HUES48 (cell line): ENCODE measurements at regions not wholly inside any gene's neighbourhood (a gene's known extent, or its start where the extent isn't known, plus 50 kb on each side); places are given as distances from the start of the nearest gene placed in this dataset.

Source experiments
- H3K27ac ChIP-seq: one replicate; pipeline ENCODE4 v1.7.0; 2013; ENCODE audit warnings: low read depth, low read length, inconsistent platforms
- H3K27me3 ChIP-seq: 2 replicates; pipeline ENCODE4 v1.6.1; 2013; ENCODE audit warnings: mild to moderate bottlenecking, low read length; ENCODE audit not compliant: control insufficient read depth, insufficient read depth
- H3K36me3 ChIP-seq: 2 replicates; pipeline ENCODE4 v1.6.1; 2013; ENCODE audit warnings: low read length; ENCODE audit not compliant: control insufficient read depth, insufficient read depth
- H3K4me1 ChIP-seq: 2 replicates; pipeline ENCODE4 v1.6.1; 2013; ENCODE audit warnings: mild to moderate bottlenecking, low read length; ENCODE audit not compliant: control insufficient read depth, insufficient read depth
- H3K4me3 ChIP-seq: 2 replicates; pipeline ENCODE4 v1.5.1; 2013; ENCODE audit warnings: mild to moderate bottlenecking, low read depth, low read length
- H3K9ac ChIP-seq: 2 replicates; pipeline ENCODE4 v1.6.1; 2013; ENCODE audit warnings: mild to moderate bottlenecking, low read depth, low read length, moderate library complexity
- H3K9me3 ChIP-seq: 2 replicates; pipeline ENCODE4 v1.6.1; 2013; ENCODE audit warnings: low read length; ENCODE audit not compliant: control insufficient read depth, insufficient read depth

GRCh38 chr5:167440846-167441245 is 850.6 kb upstream of the WWC1 start:
- Histone ChIP-seq H3K4me3 (no peak overlapping the region), H3K36me3 (no peaks in the 10 kb centered on the region), H3K9me3 (0 out of 2 replicates have a peak, but pooled peaks cover 5% of the 10 kb centered on the region), H3K4me1 (no peaks in the 10 kb centered on the region), H3K9ac (no peak overlapping the region), H3K27me3 (no peaks in the 10 kb centered on the region), H3K27ac (no peak overlapping the region)

- Histone ChIP-seq H3K4me3 (no peak overlapping the region), H3K27me3 (no peaks in the 10 kb centered on the region), H3K4me1 (no peaks in the 10 kb centered on the region), H3K36me3 (no peaks in the 10 kb centered on the region), H3K27ac (no peak overlapping the region), H3K9me3 (no peaks in the 10 kb centered on the region), H3K9ac (no peak overlapping the region)
Measured at GRCh38 chr5:167442922-167443321, 848.5 kb upstream of the WWC1 start.

GRCh38 chr5:167447466-167448375 is 843.7 kb upstream of the WWC1 start:
- Histone ChIP-seq H3K36me3 (no peaks in the 10 kb centered on the region), H3K4me3 (no peak overlapping the region), H3K27ac (no peak overlapping the region), H3K9ac (no peak overlapping the region), H3K9me3 (no peaks in the 10 kb centered on the region), H3K4me1 (no peaks in the 10 kb centered on the region), H3K27me3 (no peaks in the 10 kb centered on the region)

- Histone ChIP-seq H3K9me3 (no peaks in the 10 kb centered on the region), H3K36me3 (no peaks in the 10 kb centered on the region), H3K27me3 (no peaks in the 10 kb centered on the region), H3K9ac (no peak overlapping the region), H3K4me1 (peaks cover 1% of the 10 kb centered on the region), H3K4me3 (no peak overlapping the region), H3K27ac (no peak overlapping the region)
Measured at GRCh38 chr5:167448376-167448775, 843.1 kb upstream of the WWC1 start.

GRCh38 chr5:167451076-167451475 is 840.4 kb upstream of the WWC1 start:
- H3K27me3 ChIP-seq = no peaks in the 10 kb centered on the region
- H3K36me3 ChIP-seq = no peaks in the 10 kb centered on the region
- no peaks in the 10 kb centered on the region for H3K9me3 ChIP-seq
- peaks cover 4% of the 10 kb centered on the region for H3K4me1 ChIP-seq
- no peak overlapping the region for H3K9ac ChIP-seq
- no peak overlapping the region for H3K4me3 ChIP-seq
- H3K27ac ChIP-seq = no peak overlapping the region

- Histone ChIP-seq H3K36me3 (no peaks in the 10 kb centered on the region), H3K4me3 (no peak overlapping the region), H3K9ac (no peak overlapping the region), H3K27ac (no peak overlapping the region), H3K4me1 (peaks cover 4% of the 10 kb centered on the region), H3K9me3 (no peaks in the 10 kb centered on the region), H3K27me3 (no peaks in the 10 kb centered on the region)
Measured at GRCh38 chr5:167452136-167452535, 839.3 kb upstream of the WWC1 start.

GRCh38 chr5:167453246-167454030 is 838.0 kb upstream of the WWC1 start:
- no peak overlapping the region for H3K27ac ChIP-seq
- H3K9me3 ChIP-seq = no peaks in the 10 kb centered on the region
- peaks cover 4% of the 10 kb centered on the region for H3K4me1 ChIP-seq
- H3K36me3 ChIP-seq = no peaks in the 10 kb centered on the region
- no peak overlapping the region for H3K9ac ChIP-seq
- no peaks in the 10 kb centered on the region for H3K27me3 ChIP-seq
- H3K4me3 ChIP-seq = no peak overlapping the region

- H3K9ac ChIP-seq = no peak overlapping the region
- H3K27me3 ChIP-seq = no peaks in the 10 kb centered on the region
- H3K36me3 ChIP-seq = no peaks in the 10 kb centered on the region
- H3K9me3 ChIP-seq = no peaks in the 10 kb centered on the region
- peaks cover 2% of the 10 kb centered on the region for H3K4me1 ChIP-seq
- H3K4me3 ChIP-seq = no peak overlapping the region
- H3K27ac ChIP-seq = no peak overlapping the region
Measured at GRCh38 chr5:167458412-167458811, 833.0 kb upstream of the WWC1 start.

GRCh38 chr5:167460449-167461020 is 830.9 kb upstream of the WWC1 start:
- Histone ChIP-seq H3K4me3 (no peak overlapping the region), H3K27ac (no peak overlapping the region), H3K4me1 (no peaks in the 10 kb centered on the region), H3K27me3 (no peaks in the 10 kb centered on the region), H3K36me3 (no peaks in the 10 kb centered on the region), H3K9me3 (no peaks in the 10 kb centered on the region), H3K9ac (no peak overlapping the region)

GRCh38 chr5:167463939-167464338 is 827.5 kb upstream of the WWC1 start:
- Histone ChIP-seq H3K27ac (no peak overlapping the region), H3K4me3 (no peak overlapping the region), H3K9ac (no peak overlapping the region), H3K4me1 (no peaks in the 10 kb centered on the region), H3K9me3 (no peaks in the 10 kb centered on the region), H3K27me3 (no peaks in the 10 kb centered on the region), H3K36me3 (no peaks in the 10 kb centered on the region)

- H3K27me3 ChIP-seq = no peaks in the 10 kb centered on the region
- no peaks in the 10 kb centered on the region for H3K36me3 ChIP-seq
- no peak overlapping the region for H3K27ac ChIP-seq
- no peaks in the 10 kb centered on the region for H3K9me3 ChIP-seq
- no peaks in the 10 kb centered on the region for H3K4me1 ChIP-seq
- H3K9ac ChIP-seq = no peak overlapping the region
- H3K4me3 ChIP-seq = no peak overlapping the region
Measured at GRCh38 chr5:167466992-167467391, 824.5 kb upstream of the WWC1 start.
